Hepatocyte (in vitro differentiated cells): ENCODE measurements at regions not wholly inside any gene's neighbourhood (a gene's known extent, or its start where the extent isn't known, plus 50 kb on each side); places are given as distances from the start of the nearest gene placed in this dataset.

Source experiments
- CTCF ChIP-seq: fragments of 200-600 bp; sonication (generic); IDR thresholded peaks from 2 replicates; pipeline ENCODE4 v1.5.1; 2016; ENCODE audit warnings: antibody characterized with exemption, mild to moderate bottlenecking; ENCODE audit not compliant: poor library complexity
- EZH2 ChIP-seq: fragments of 200-600 bp; sonication (generic); IDR thresholded peaks from 2 replicates; pipeline ENCODE4 v1.6.1; 2016; ENCODE audit warnings: antibody characterized with exemption, mild to moderate bottlenecking, borderline replicate concordance
- EZH2phosphoT487 ChIP-seq: fragments of 200-600 bp; sonication (generic); IDR thresholded peaks from one replicate; pipeline ENCODE4 v1.6.1; 2018; ENCODE audit warnings: antibody characterized with exemption, mild to moderate bottlenecking, low read depth, moderate library complexity; ENCODE audit not compliant: unreplicated experiment, severe bottlenecking

GRCh38 chr5:87499478-87500410 is 87.0 kb upstream of the CCNH start:
- TF ChIP-seq CTCF, result no peak
- TF ChIP-seq EZH2, result no peak
- TF ChIP-seq EZH2phosphoT487, result no peak
